ENCODE measurements at regions not wholly inside any gene's neighbourhood (a gene's known extent, or its start where the extent isn't known, plus 50 kb on each side); places are given as distances from the start of the nearest gene placed in this dataset.

DNA sequence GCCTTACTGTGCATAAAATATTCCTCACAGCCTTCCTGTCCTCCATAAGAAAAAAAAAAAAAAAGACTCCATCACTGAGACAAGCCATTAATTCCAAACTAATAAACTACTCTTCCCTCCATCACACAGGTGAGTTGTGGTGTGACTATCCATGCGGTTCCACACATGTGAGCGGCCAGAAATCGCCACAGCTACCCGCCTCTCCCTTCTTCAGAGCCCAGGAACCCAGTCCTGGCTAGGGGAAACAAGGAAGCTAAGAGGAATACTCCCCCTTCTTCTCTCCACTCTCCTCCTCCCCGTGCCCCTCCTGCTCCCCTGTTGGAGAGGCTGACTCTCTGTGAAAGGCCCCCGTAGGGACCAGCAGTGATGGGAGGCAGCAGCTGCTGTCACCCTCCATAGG is 128.6 kb upstream of the ARID1B start:
- Mint-ChIP-seq H3K27ac (ENCODE audit: unreplicated experiment) (no peak overlapping the region), H3K4me1 (ENCODE audit: unreplicated experiment) (peaks cover 10% of the 10 kb centered on the region), H3K27me3 (ENCODE audit: unreplicated experiment) (peaks cover 4% of the 10 kb centered on the region), H3K36me3 (ENCODE audit: low read depth, unreplicated experiment) (peaks cover 10% of the 10 kb centered on the region), H3K4me3 (ENCODE audit: unreplicated experiment) (no peak overlapping the region), H3K9me3 (ENCODE audit: unreplicated experiment) (no peaks in the 10 kb centered on the region)
- TF ChIP-seq CTCF (IDR thresholded peaks at IDR 0.05; ENCODE audit: unreplicated experiment), result no peak
- no peak for DNase-seq (ENCODE audit: low spot score)

DNA sequence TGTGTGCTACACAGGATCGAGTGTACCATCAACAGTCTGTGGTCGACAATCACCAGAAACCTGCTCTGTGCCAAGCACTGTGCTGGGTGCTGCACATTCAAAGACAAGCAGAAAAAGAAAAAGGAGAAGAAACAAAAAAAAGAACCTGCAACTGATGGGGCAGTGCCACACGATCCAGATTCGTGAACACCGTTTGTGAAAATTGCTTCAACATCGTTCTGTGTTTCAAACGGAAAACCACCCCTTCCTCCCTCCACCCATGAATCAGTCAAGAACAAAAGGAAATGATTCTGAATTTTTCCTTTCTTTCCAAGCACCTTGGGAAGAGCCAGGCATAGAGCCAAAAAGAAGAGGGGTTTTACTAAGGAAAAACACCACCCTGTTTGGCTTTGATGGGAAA is 129.2 kb upstream of the ARID1B start:
- Mint-ChIP-seq H3K27me3 (ENCODE audit: unreplicated experiment) (peaks cover under 1% of the 10 kb centered on the region), H3K27ac (ENCODE audit: unreplicated experiment) (no peak overlapping the region), H3K4me1 (ENCODE audit: unreplicated experiment) (peaks cover 4% of the 10 kb centered on the region), H3K4me3 (ENCODE audit: unreplicated experiment) (no peak overlapping the region), H3K36me3 (ENCODE audit: low read depth, unreplicated experiment) (peaks cover 6% of the 10 kb centered on the region), H3K9me3 (ENCODE audit: unreplicated experiment) (no peaks in the 10 kb centered on the region)
- DNase-seq (ENCODE audit: low spot score), result no peak
- TF ChIP-seq CTCF (IDR thresholded peaks at IDR 0.05; ENCODE audit: unreplicated experiment), result no peak

- peaks cover 3% of the 10 kb centered on the region for H3K9me3 Mint-ChIP-seq (ENCODE audit: unreplicated experiment)
- H3K4me3 Mint-ChIP-seq (ENCODE audit: unreplicated experiment), result no peak overlapping the region
- H3K27ac Mint-ChIP-seq (ENCODE audit: unreplicated experiment), result no peak overlapping the region
- no peak for DNase-seq (ENCODE audit: low spot score)
- H3K36me3 Mint-ChIP-seq (ENCODE audit: low read depth, unreplicated experiment), result no peaks in the 10 kb centered on the region
- no peak for TF ChIP-seq CTCF (IDR thresholded peaks at IDR 0.05; ENCODE audit: unreplicated experiment)
- peaks cover 4% of the 10 kb centered on the region for H3K4me1 Mint-ChIP-seq (ENCODE audit: unreplicated experiment)
- H3K27me3 Mint-ChIP-seq (ENCODE audit: unreplicated experiment), result no peaks in the 10 kb centered on the region
Measured at GRCh38 chr6:156647140-156647784, 129.9 kb upstream of the ARID1B start.

DNA sequence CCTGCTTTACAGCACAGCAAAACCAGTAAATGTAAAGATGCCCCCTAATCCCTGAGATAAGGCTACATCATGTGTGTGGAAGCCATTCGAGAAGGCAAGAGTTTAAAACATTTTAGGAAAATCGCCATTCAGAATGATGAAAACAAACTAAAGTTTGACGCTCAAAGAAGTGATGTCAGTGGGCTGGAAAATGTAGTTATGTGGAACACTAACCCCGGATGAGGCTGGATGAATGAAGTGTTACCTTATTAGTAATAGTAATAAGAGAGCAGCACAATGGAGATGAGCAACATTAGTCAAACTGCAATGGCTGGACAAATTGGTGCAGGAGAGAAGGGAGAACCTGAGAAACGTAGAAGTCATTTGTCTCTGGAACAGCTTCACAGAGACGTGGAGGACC is 130.7 kb upstream of the ARID1B start:
- DNase-seq (ENCODE audit: low spot score), result no peak
- Mint-ChIP-seq H3K4me1 (ENCODE audit: unreplicated experiment) (peaks cover 4% of the 10 kb centered on the region), H3K9me3 (ENCODE audit: unreplicated experiment) (peaks cover 6% of the 10 kb centered on the region), H3K36me3 (ENCODE audit: low read depth, unreplicated experiment) (no peaks in the 10 kb centered on the region), H3K4me3 (ENCODE audit: unreplicated experiment) (no peak overlapping the region), H3K27ac (ENCODE audit: unreplicated experiment) (no peak overlapping the region), H3K27me3 (ENCODE audit: unreplicated experiment) (no peaks in the 10 kb centered on the region)
- no peak for TF ChIP-seq CTCF (IDR thresholded peaks at IDR 0.05; ENCODE audit: unreplicated experiment)

DNA sequence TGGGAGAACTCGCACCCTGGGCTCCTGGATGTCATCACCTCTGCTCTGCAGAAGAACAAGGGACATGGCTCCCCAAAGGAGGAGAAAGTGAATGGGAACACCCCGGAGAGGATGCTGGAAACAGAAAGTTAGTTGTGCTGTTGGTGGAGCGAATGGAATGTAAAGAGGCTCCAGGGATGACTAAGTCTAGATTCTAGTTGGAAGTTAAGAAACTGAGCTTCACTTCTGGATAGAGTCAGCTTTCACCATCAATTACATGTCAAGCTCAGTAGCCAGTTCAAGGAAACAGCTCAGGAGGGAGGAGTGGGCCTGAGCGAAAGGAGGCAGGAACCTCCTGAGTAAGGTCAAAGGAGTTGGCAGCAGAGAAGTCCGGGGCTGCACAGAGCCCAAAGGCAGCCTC is 132.1 kb upstream of the ARID1B start:
- Mint-ChIP-seq H3K4me1 (ENCODE audit: unreplicated experiment) (no peaks in the 10 kb centered on the region), H3K27me3 (ENCODE audit: unreplicated experiment) (no peaks in the 10 kb centered on the region), H3K9me3 (ENCODE audit: unreplicated experiment) (peaks cover 6% of the 10 kb centered on the region), H3K36me3 (ENCODE audit: low read depth, unreplicated experiment) (no peaks in the 10 kb centered on the region), H3K4me3 (ENCODE audit: unreplicated experiment) (no peak overlapping the region), H3K27ac (ENCODE audit: unreplicated experiment) (no peak overlapping the region)
- DNase-seq (ENCODE audit: low spot score), result no peak
- no peak for TF ChIP-seq CTCF (IDR thresholded peaks at IDR 0.05; ENCODE audit: unreplicated experiment)

All from endothelial cell (in vitro differentiated cells).